IMR-90 (cell line): ENCODE measurements at regions not wholly inside any gene's neighbourhood (a gene's known extent, or its start where the extent isn't known, plus 50 kb on each side); places are given as distances from the start of the nearest gene placed in this dataset.

ENCODE experiments used
- CHD1 ChIP-seq: IDR thresholded peaks from 2 replicates; pipeline ENCODE4 v1.6.1; 2012; ENCODE audit warnings: low read depth, low read length, improper control_type of control experiment
- CTCF ChIP-seq: conservative IDR thresholded peaks from 2 replicates; pipeline ENCODE4 v1.5.1; 2012; ENCODE audit warnings: mild to moderate bottlenecking, low read depth, low read length, improper control_type of control experiment
- FOS ChIP-seq: fragments of 150-350 bp; IDR thresholded peaks from 2 replicates; pipeline ENCODE4 v1.6.1; 2016; ENCODE audit warnings: low read depth, low read length
- MAFK ChIP-seq: IDR thresholded peaks from 2 replicates; pipeline ENCODE4 v1.6.1; 2012; ENCODE audit warnings: low read depth, low read length, improper control_type of control experiment
- MXI1 ChIP-seq: IDR thresholded peaks from 2 replicates; pipeline ENCODE4 v1.6.1; 2012; ENCODE audit warnings: low read depth, mild to moderate bottlenecking, low read length, moderate library complexity, borderline replicate concordance
- POLR2A ChIP-seq: IDR thresholded peaks from 2 replicates; pipeline ENCODE4 v1.6.1; 2012; ENCODE audit warnings: mild to moderate bottlenecking, low read depth, low read length
- RAD21 ChIP-seq: IDR thresholded peaks from 2 replicates; pipeline ENCODE4 v1.6.1; 2012; ENCODE audit warnings: low read length, improper control_type of control experiment
- RCOR1 ChIP-seq: IDR thresholded peaks from 2 replicates; pipeline ENCODE4 v1.6.1; 2012; ENCODE audit warnings: mild to moderate bottlenecking, low read length, improper control_type of control experiment; ENCODE audit not compliant: insufficient replicate concordance
- RFX5 ChIP-seq: IDR thresholded peaks from 2 replicates; pipeline ENCODE4 v1.8.0; 2012; ENCODE audit warnings: low read depth, mild to moderate bottlenecking, low read length, moderate library complexity
- SMC3 ChIP-seq: fragments of 150-350 bp; IDR thresholded peaks from 2 replicates; pipeline ENCODE4 v1.6.1; 2016; ENCODE audit warnings: low read depth, mild to moderate bottlenecking, antibody characterized with exemption, low read length, moderate library complexity
- USF2 ChIP-seq: fragments of 150-350 bp; IDR thresholded peaks from 2 replicates; pipeline ENCODE4 v1.6.1; 2017; ENCODE audit warnings: mild to moderate bottlenecking, antibody characterized with exemption, low read length, low read depth
- TF ChIP-seq, protein P1 (sequence below): fragments of 150-350 bp; IDR thresholded peaks from 2 replicates; pipeline ENCODE4 v1.6.1; 2016; ENCODE audit warnings: low read depth, mild to moderate bottlenecking, low read length, moderate library complexity, borderline replicate concordance

DNA sequence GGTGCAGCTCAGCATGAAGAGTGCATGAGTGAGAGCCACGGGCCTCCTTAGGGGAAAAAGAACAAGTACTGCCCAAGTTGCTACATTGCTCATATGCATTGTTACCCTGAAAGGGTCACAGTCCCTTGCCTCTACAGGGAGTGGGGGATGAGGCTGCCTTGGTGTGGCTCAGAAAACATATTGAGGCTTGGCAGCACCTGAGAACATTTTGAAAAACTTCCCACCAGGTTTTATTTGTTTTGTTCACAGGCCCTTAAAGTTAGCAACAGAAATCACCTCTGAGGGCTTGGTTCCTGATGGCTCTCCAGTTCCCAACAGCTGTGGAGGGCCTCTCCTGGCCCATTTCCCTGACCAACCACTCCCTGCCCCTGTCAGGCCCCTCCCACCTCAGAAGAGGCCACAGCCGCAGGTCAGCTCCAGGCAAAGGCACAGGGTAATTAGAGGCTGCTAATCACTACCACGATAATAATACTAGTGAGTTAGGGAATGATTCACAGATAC is 90.7 kb upstream of the ADRA1B start:
- TF ChIP-seq USF2 (no peak), CTCF (no peak), MAFK (no peak), CHD1 (no peak), RFX5 (no peak), POLR2A (no peak), MXI1 (no peak), SMC3 (no peak), RCOR1 (no peak), RAD21 (no peak), FOS (no peak)
- TF ChIP-seq, protein P1, sequence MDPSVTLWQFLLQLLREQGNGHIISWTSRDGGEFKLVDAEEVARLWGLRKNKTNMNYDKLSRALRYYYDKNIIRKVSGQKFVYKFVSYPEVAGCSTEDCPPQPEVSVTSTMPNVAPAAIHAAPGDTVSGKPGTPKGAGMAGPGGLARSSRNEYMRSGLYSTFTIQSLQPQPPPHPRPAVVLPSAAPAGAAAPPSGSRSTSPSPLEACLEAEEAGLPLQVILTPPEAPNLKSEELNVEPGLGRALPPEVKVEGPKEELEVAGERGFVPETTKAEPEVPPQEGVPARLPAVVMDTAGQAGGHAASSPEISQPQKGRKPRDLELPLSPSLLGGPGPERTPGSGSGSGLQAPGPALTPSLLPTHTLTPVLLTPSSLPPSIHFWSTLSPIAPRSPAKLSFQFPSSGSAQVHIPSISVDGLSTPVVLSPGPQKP, result no peak
